ENCODE measurements at regions not wholly inside any gene's neighbourhood (a gene's known extent, or its start where the extent isn't known, plus 50 kb on each side); places are given as distances from the start of the nearest gene placed in this dataset.

DNA sequence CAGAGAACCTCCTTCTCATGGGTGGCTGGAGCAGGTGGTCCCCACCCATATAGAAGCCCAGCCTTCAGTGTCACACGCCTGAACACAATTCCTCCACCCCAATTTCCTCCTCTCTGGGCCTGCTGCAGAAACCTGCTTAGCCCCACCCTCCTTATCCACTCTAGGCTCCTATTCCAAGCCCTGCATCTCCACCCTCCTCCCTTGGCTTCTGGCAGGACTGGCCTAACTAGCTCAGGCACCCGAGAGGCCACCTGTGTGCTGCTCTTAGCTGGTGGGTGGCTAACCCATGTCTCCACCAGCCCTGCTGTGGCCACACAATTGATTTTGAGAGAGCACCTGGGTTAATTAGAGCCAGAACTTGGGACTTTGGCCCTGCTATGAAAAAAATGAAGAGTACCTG, 77.3 kb upstream of the ATP10B start:
- Histone ChIP-seq H3K79me1 (ENCODE audit: low read depth, low read length) (no peaks in the 10 kb centered on the region), H3K27ac (replicated peaks; ENCODE audit: low read length) (no peak overlapping the region), H4K91ac (ENCODE audit: low read depth, low read length, poor library complexity) (no peak overlapping the region), H3K4ac (ENCODE audit: low read length) (no peak overlapping the region), H3K23ac (ENCODE audit: low read depth, low read length, poor library complexity) (no peak overlapping the region), H3K4me1 (ENCODE audit: control insufficient read depth in 2 of 2, insufficient read depth in 1 of 2, low read depth in 1 of 2, low read length in 2 of 2) (peaks cover 2 to 4% of the 10 kb centered on the region in 2 donors), H3K9ac (ENCODE audit: low read depth, low read length, poor library complexity) (no peak overlapping the region), H2AFZ (ENCODE audit: low read length) (no peak overlapping the region), H3K14ac (ENCODE audit: low read length) (peak overlapping the region; percentile 28), H3K18ac (ENCODE audit: low read length) (peak overlapping the region; percentile 66), H2BK12ac (ENCODE audit: low read length) (no peak overlapping the region), H3K27me3 (ENCODE audit: control insufficient read depth in 3 of 3, insufficient read depth in 3 of 3, low read depth in 1 of 3, low read length in 3 of 3) (no peaks in the 10 kb centered on the region), H3K4me3 (ENCODE audit: low read length in 2 of 2) (no peak overlapping the region), H2AK5ac (ENCODE audit: low read depth, low read length) (no peak overlapping the region), H3K4me2 (ENCODE audit: insufficient read depth, low read length, poor library complexity, severe bottlenecking) (no peak overlapping the region), H2BK15ac (ENCODE audit: low read length) (no peak overlapping the region), H4K8ac (ENCODE audit: low read depth, low read length) (no peak overlapping the region), H3K36me3 (replicated peaks in 1 of 2; ENCODE audit: control insufficient read depth in 2 of 2, insufficient read depth in 2 of 2, low read length in 2 of 2) (no peaks in the 10 kb centered on the region), H2BK5ac (ENCODE audit: low read length) (no peak overlapping the region), H2BK120ac (ENCODE audit: low read depth, low read length) (no peak overlapping the region), H3K9me3 (replicated peaks in 1 of 2; ENCODE audit: control insufficient read depth in 2 of 2, insufficient read depth in 1 of 2, low read depth in 1 of 2, low read length in 2 of 2) (no peaks in the 10 kb centered on the region)
- DNase-seq (ENCODE audit: low spot score) = no peak
- no CpG with 5 or more reads among the region's 2 CpGs for WGBS, 2 donors (ENCODE audit: extremely low coverage in 2 of 2, insufficient read length in 2 of 2, insufficient replicate concordance in 1 of 2)

DNA sequence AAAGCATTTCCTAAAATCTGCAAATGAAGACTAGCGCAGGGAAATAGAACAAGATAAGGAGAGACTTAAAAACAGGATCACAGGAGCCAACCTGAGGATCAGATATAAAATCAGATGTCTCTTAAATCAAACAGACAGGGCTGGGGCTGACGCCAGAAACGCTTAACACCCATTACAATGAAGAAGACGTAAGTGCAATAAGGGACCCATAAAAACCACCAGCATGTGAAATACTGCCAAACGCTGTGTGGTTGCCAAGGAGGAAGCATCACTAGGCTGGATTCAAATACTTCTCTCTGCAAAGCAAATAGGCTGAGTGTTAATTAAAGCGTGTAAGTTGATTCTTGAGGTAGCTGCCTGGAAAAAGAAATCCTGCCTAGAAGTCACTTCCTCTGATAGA, 74.4 kb upstream of the ATP10B start:
- Histone ChIP-seq H3K9ac (ENCODE audit: low read depth, low read length, poor library complexity) (no peak overlapping the region), H3K4ac (ENCODE audit: low read length) (no peak overlapping the region), H2AK5ac (ENCODE audit: low read depth, low read length) (no peak overlapping the region), H3K27ac (replicated peaks; ENCODE audit: low read length) (no peak overlapping the region), H2AFZ (ENCODE audit: low read length) (no peak overlapping the region), H4K8ac (ENCODE audit: low read depth, low read length) (no peak overlapping the region), H3K79me1 (ENCODE audit: low read depth, low read length) (no peaks in the 10 kb centered on the region), H2BK12ac (ENCODE audit: low read length) (no peak overlapping the region), H2BK120ac (ENCODE audit: low read depth, low read length) (no peak overlapping the region), H2BK5ac (ENCODE audit: low read length) (no peak overlapping the region), H3K4me2 (ENCODE audit: insufficient read depth, low read length, poor library complexity, severe bottlenecking) (no peak overlapping the region), H3K18ac (ENCODE audit: low read length) (no peak overlapping the region), H3K4me1 (ENCODE audit: control insufficient read depth in 2 of 2, insufficient read depth in 1 of 2, low read depth in 1 of 2, low read length in 2 of 2) (peaks cover 2 to 9% of the 10 kb centered on the region in 2 donors), H3K4me3 (ENCODE audit: low read length in 2 of 2) (no peak overlapping the region), H3K36me3 (replicated peaks in 1 of 2; ENCODE audit: control insufficient read depth in 2 of 2, insufficient read depth in 2 of 2, low read length in 2 of 2) (no peaks in the 10 kb centered on the region), H3K9me3 (replicated peaks in 1 of 2; ENCODE audit: control insufficient read depth in 2 of 2, insufficient read depth in 1 of 2, low read depth in 1 of 2, low read length in 2 of 2) (no peaks in the 10 kb centered on the region), H3K23ac (ENCODE audit: low read depth, low read length, poor library complexity) (no peak overlapping the region), H3K27me3 (ENCODE audit: control insufficient read depth in 3 of 3, insufficient read depth in 3 of 3, low read depth in 1 of 3, low read length in 3 of 3) (no peaks in the 10 kb centered on the region), H4K91ac (ENCODE audit: low read depth, low read length, poor library complexity) (no peak overlapping the region), H2BK15ac (ENCODE audit: low read length) (no peak overlapping the region), H3K14ac (ENCODE audit: low read length) (no peak overlapping the region)
- no CpG with 5 or more reads among the region's 6 CpGs for WGBS, 2 donors (ENCODE audit: extremely low coverage in 2 of 2, insufficient read length in 2 of 2, insufficient replicate concordance in 1 of 2)
- DNase-seq (ENCODE audit: low spot score) = no peak

DNA sequence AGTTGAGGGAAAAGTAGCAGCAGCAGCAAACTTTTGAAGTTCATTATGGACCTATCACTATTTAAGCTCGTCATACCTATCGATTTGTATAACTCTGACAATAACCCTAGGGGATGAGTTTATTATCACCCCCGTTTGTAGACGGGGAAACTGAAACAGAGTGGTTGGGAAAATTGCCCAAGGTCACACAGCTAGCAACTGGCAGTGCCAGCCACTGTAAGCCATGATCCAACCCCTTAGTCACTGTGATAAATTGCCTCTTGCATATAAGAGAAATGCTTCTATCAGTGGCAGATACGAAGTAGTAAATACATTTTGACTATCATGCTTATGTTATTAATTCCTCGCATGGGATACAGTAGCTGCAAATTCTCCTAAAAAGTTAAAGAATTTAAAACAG, 73.3 kb upstream of the ATP10B start:
- Histone ChIP-seq H3K79me1 (ENCODE audit: low read depth, low read length) (no peaks in the 10 kb centered on the region), H3K36me3 (replicated peaks in 1 of 2; ENCODE audit: control insufficient read depth in 2 of 2, insufficient read depth in 2 of 2, low read length in 2 of 2) (no peaks in the 10 kb centered on the region), H3K4me1 (ENCODE audit: control insufficient read depth in 2 of 2, insufficient read depth in 1 of 2, low read depth in 1 of 2, low read length in 2 of 2) (peaks cover 0 to 5% of the 10 kb centered on the region in 2 donors), H3K18ac (ENCODE audit: low read length) (no peak overlapping the region), H2AFZ (ENCODE audit: low read length) (no peak overlapping the region), H3K27me3 (ENCODE audit: control insufficient read depth in 3 of 3, insufficient read depth in 3 of 3, low read depth in 1 of 3, low read length in 3 of 3) (no peaks in the 10 kb centered on the region), H3K4me2 (ENCODE audit: insufficient read depth, low read length, poor library complexity, severe bottlenecking) (no peak overlapping the region), H3K23ac (ENCODE audit: low read depth, low read length, poor library complexity) (no peak overlapping the region), H3K27ac (replicated peaks; ENCODE audit: low read length) (no peak overlapping the region), H4K91ac (ENCODE audit: low read depth, low read length, poor library complexity) (no peak overlapping the region), H3K14ac (ENCODE audit: low read length) (no peak overlapping the region), H2BK5ac (ENCODE audit: low read length) (no peak overlapping the region), H3K9me3 (replicated peaks in 1 of 2; ENCODE audit: control insufficient read depth in 2 of 2, insufficient read depth in 1 of 2, low read depth in 1 of 2, low read length in 2 of 2) (no peaks in the 10 kb centered on the region), H2AK5ac (ENCODE audit: low read depth, low read length) (no peak overlapping the region), H3K4ac (ENCODE audit: low read length) (no peak overlapping the region), H3K9ac (ENCODE audit: low read depth, low read length, poor library complexity) (no peak overlapping the region), H2BK12ac (ENCODE audit: low read length) (no peak overlapping the region), H2BK120ac (ENCODE audit: low read depth, low read length) (no peak overlapping the region), H2BK15ac (ENCODE audit: low read length) (no peak overlapping the region), H4K8ac (ENCODE audit: low read depth, low read length) (no peak overlapping the region), H3K4me3 (ENCODE audit: low read length in 2 of 2) (no peak overlapping the region)
- WGBS, 2 donors (ENCODE audit: extremely low coverage in 2 of 2, insufficient read length in 2 of 2, insufficient replicate concordance in 1 of 2) = no CpG with 5 or more reads among the region's 6 CpGs
- DNase-seq (ENCODE audit: low spot score) = no peak

DNA sequence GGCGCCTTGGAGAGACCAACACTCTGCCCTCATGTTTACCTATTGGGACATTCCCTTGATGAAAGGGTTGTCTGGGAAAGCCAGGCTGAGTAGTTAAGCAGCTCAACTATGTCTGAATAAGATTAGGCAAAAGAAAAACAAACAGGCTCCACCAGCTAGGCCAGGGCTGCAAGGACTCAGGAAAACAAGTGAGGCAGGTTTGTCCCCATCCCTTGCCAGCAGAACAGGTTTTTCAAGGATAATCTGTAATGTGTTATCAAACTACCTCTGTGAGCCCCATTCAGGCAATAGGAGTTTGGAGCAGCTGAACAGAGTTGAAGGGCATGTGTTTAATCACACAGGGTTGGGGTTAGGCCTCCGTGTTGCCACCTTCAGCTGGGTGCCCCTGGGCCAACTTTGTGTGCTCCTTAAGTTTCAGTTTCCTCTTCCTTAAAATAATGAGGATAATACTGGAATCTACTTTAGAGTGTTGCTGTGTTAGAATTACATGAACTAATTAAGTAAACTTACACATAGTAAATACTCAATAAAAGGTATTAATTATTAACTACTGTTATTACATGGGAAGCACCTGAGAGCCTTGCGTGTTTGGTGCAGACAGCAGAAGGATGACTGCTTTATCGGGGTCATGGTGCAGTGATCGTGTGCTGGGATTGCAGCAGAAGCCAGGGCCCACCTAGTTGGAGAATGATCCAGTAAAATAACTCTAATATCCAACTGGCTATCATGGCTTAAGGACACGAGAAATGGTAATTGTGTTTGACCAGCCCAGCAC, 72.1 kb upstream of the ATP10B start:
- Histone ChIP-seq H3K9ac (ENCODE audit: low read depth, low read length, poor library complexity) (no peak overlapping the region), H3K18ac (ENCODE audit: low read length) (no peak overlapping the region), H2AK5ac (ENCODE audit: low read depth, low read length) (no peak overlapping the region), H2BK5ac (ENCODE audit: low read length) (no peak overlapping the region), H3K23ac (ENCODE audit: low read depth, low read length, poor library complexity) (no peak overlapping the region), H2BK120ac (ENCODE audit: low read depth, low read length) (no peak overlapping the region), H3K4me1 (ENCODE audit: control insufficient read depth in 2 of 2, insufficient read depth in 1 of 2, low read depth in 1 of 2, low read length in 2 of 2) (peaks cover 0 to 5% of the 10 kb centered on the region in 2 donors), H2BK15ac (ENCODE audit: low read length) (no peak overlapping the region), H4K91ac (ENCODE audit: low read depth, low read length, poor library complexity) (no peak overlapping the region), H3K79me1 (ENCODE audit: low read depth, low read length) (no peaks in the 10 kb centered on the region), H2BK12ac (ENCODE audit: low read length) (no peak overlapping the region), H3K4ac (ENCODE audit: low read length) (no peak overlapping the region), H2AFZ (ENCODE audit: low read length) (no peak overlapping the region), H3K27me3 (ENCODE audit: control insufficient read depth in 3 of 3, insufficient read depth in 3 of 3, low read depth in 1 of 3, low read length in 3 of 3) (no peaks in the 10 kb centered on the region), H3K9me3 (replicated peaks in 1 of 2; ENCODE audit: control insufficient read depth in 2 of 2, insufficient read depth in 1 of 2, low read depth in 1 of 2, low read length in 2 of 2) (no peaks in the 10 kb centered on the region), H3K14ac (ENCODE audit: low read length) (no peak overlapping the region), H3K27ac (replicated peaks; ENCODE audit: low read length) (no peak overlapping the region), H3K4me2 (ENCODE audit: insufficient read depth, low read length, poor library complexity, severe bottlenecking) (no peak overlapping the region), H3K4me3 (ENCODE audit: low read length in 2 of 2) (no peak overlapping the region), H4K8ac (ENCODE audit: low read depth, low read length) (no peak overlapping the region), H3K36me3 (replicated peaks in 1 of 2; ENCODE audit: control insufficient read depth in 2 of 2, insufficient read depth in 2 of 2, low read length in 2 of 2) (no peaks in the 10 kb centered on the region)
- no CpG with 5 or more reads among the region's 6 CpGs for WGBS, 2 donors (ENCODE audit: extremely low coverage in 2 of 2, insufficient read length in 2 of 2, insufficient replicate concordance in 1 of 2)
- no peak for DNase-seq (ENCODE audit: low spot score)
